B cell (primary cell): ENCODE measurements at regions not wholly inside any gene's neighbourhood (a gene's known extent, or its start where the extent isn't known, plus 50 kb on each side); places are given as distances from the start of the nearest gene placed in this dataset.

Experiments
- ATAC-seq: fragments of 200-7000 bp; cut with Tn5 transposase; one replicate; pipeline ENCODE4 v1.10.0; 2021; ENCODE audit warnings: low read depth, mild to moderate bottlenecking, moderate number of reproducible peaks, moderate library complexity
- CTCF ChIA-PET: fragments of 350-600 bp; sonication (Branson Sonifier 250); formaldehyde crosslinking; loops from one replicate; lab custom pipeline; 2021; ENCODE audit warnings: antibody characterized with exemption, inconsistent platforms; lab: Charles Lee
- POLR2A ChIA-PET: fragments of 350-600 bp; sonication (Branson Sonifier 250); formaldehyde crosslinking; loops from one replicate; lab custom pipeline; 2021; ENCODE audit warnings: antibody characterized with exemption; lab: Charles Lee
- DNase-seq: peaks from one replicate; pipeline ENCODE4 v3.0.0; 2013
- H2AFZ ChIP-seq: 2 replicates; pipeline ENCODE4 v1.6.1; 2012; ENCODE audit warnings: mild to moderate bottlenecking, low read depth, low read length; ENCODE audit not compliant: insufficient read depth, poor library complexity, severe bottlenecking
- H3K27ac ChIP-seq, 2 donors: 1 replicate in 1 of 2; 2 replicates in 1 of 2; pipeline ENCODE4 v1.5.1; 2012 to 2013; ENCODE audit warnings: low read length in 2 of 2, mild to moderate bottlenecking in 2 of 2, moderate library complexity in 1 of 2
- H3K27me3 ChIP-seq, 4 experiments: fragments of 200-600 bp in 1 of 4; sonication (generic) in 1 of 4; replicated peaks in 1 of 4; 1 replicate in 2 of 4; 2 replicates in 2 of 4; pipeline versions ENCODE4 v1.6.1 to v1.7.0; 2013 to 2016; ENCODE audit warnings: low read length in 3 of 4, mild to moderate bottlenecking in 2 of 4, mixed read lengths in 1 of 4, moderate library complexity in 1 of 4; ENCODE audit not compliant: insufficient read depth in 4 of 4, control insufficient read depth in 3 of 4; ENCODE audit errors: control extremely low read depth in 1 of 4
- H3K36me3 ChIP-seq, 2 experiments: replicated peaks in 1 of 2; 1 replicate in 1 of 2; 2 replicates in 1 of 2; pipeline versions ENCODE4 v1.6.1 to v1.7.1; 2013; ENCODE audit warnings: low read length in 1 of 2; ENCODE audit not compliant: insufficient read depth in 2 of 2, control insufficient read depth in 1 of 2; ENCODE audit errors: control extremely low read depth in 1 of 2, extremely low read depth in 1 of 2
- H3K4me1 ChIP-seq, 2 donors: fragments of 200-600 bp in 1 of 2; sonication (generic) in 1 of 2; 1 replicate in 1 of 2; 2 replicates in 1 of 2; pipeline versions ENCODE4 v1.5.1 to v1.6.1; 2013 to 2017; ENCODE audit warnings: low read length in 2 of 2; ENCODE audit not compliant: control insufficient read depth in 2 of 2, insufficient read depth in 2 of 2
- H3K4me2 ChIP-seq: replicated peaks from 2 replicates; pipeline ENCODE3; 2012; ENCODE audit warnings: mild to moderate bottlenecking, low read depth, low read length; ENCODE audit not compliant: poor library complexity, severe bottlenecking
- H3K4me3 ChIP-seq, 5 experiments: fragments of 200-600 bp in 1 of 5; sonication (generic) in 1 of 5; 1 replicate in 3 of 5; 2 replicates in 2 of 5; pipeline versions ENCODE4 v1.5.1 to v1.7.0; 2011 to 2016; ENCODE audit warnings: low read length in 4 of 5, mild to moderate bottlenecking in 4 of 5, low read depth in 2 of 5, control low read depth in 1 of 5, moderate library complexity in 1 of 5; ENCODE audit not compliant: insufficient read depth in 1 of 5; ENCODE audit errors: control extremely low read depth in 1 of 5, extremely low read depth in 1 of 5
- H3K79me2 ChIP-seq: fragments of 200-600 bp; sonication (generic); one replicate; pipeline ENCODE4 v1.6.0; 2016; ENCODE audit warnings: low read length; ENCODE audit not compliant: control insufficient read depth, insufficient read depth
- H3K9ac ChIP-seq: fragments of 200-600 bp; sonication (generic); 2 replicates; pipeline ENCODE4 v1.6.1; 2017; ENCODE audit warnings: mild to moderate bottlenecking, low read length, moderate library complexity
- H3K9me3 ChIP-seq, 3 donors: one replicate each; pipeline versions ENCODE4 v1.6.1 to v1.7.1; 2013; ENCODE audit warnings: low read length in 2 of 3; ENCODE audit not compliant: control insufficient read depth in 2 of 3, insufficient read depth in 1 of 3; ENCODE audit errors: control extremely low read depth in 1 of 3
- H4K20me1 ChIP-seq: 2 replicates; pipeline ENCODE4 v1.6.0; 2012; ENCODE audit warnings: mild to moderate bottlenecking, low read length; ENCODE audit not compliant: insufficient read depth, control insufficient read depth, poor library complexity, severe bottlenecking
- H3K27ac Mint-ChIP-seq: one replicate; pipeline ENCODE4 v1.8.0; 2021; ENCODE audit warnings: mixed read lengths
- H3K27me3 Mint-ChIP-seq: one replicate; pipeline ENCODE4 v1.8.0; 2021; ENCODE audit warnings: mixed read lengths
- H3K4me1 Mint-ChIP-seq: one replicate; pipeline ENCODE4 v1.8.0; 2021; ENCODE audit warnings: mixed read lengths
- H3K4me3 Mint-ChIP-seq: one replicate; pipeline ENCODE4 v1.8.0; 2021; ENCODE audit warnings: mixed read lengths
- H3K9me3 Mint-ChIP-seq: one replicate; pipeline ENCODE4 v1.8.0; 2022; ENCODE audit warnings: mixed read lengths; ENCODE audit not compliant: insufficient read depth
- EZH2 ChIP-seq: IDR thresholded peaks from 2 replicates; pipeline ENCODE4 v1.6.1; 2012; ENCODE audit warnings: borderline replicate concordance, low read depth, mild to moderate bottlenecking, moderate library complexity, low read length; ENCODE audit not compliant: insufficient read depth, poor library complexity, severe bottlenecking
- WGBS: methylation state at CpG from one replicate; pipeline ENCODE4 v1.1.5; 2013; ENCODE audit warnings: missing lambda C conversion rate; ENCODE audit not compliant: insufficient coverage; 5-methylcytosine and 5-hydroxymethylcytosine counted together
- intact Hi-C: fragments of 100-400 bp; cut with micrococcal nuclease; formaldehyde crosslinking; loops from one replicate; pipeline ENCODE4 v1.10.0; 2022
- TF ChIP-seq, protein P1 (sequence below): fragments of 200-600 bp; IDR thresholded peaks from one replicate; pipeline ENCODE4 v1.8.0; 2022; ENCODE audit warnings: antibody characterized with exemption, mild to moderate bottlenecking

DNA sequence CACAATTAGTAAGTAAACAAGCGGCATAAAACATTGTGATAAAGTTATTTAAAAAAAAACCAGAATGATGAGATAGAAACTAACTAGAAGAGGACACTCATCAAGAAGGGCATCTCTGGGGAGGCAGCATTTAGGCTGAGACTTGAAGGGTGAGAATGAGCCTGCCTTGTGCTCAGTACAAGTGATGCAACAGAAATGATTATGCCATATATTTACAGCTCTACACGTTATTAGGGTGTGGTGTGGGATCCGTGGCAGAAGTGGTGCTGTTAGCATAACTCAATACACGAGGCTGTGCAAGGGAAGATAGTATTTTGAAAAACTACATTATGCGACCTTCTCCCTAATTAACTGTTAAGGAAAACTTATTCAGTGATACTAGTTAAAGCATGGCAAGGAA lies 178.5 kb upstream of the ATF7IP start:
- Histone ChIP-seq H3K36me3 (no peaks in the 10 kb centered on the region), H2AFZ (no peak overlapping the region), H3K27ac (no peak overlapping the region), H3K4me1 (peaks cover 26% of the 10 kb centered on the region in 2 donors), H4K20me1 (no peaks in the 10 kb centered on the region), H3K4me3 (no peak overlapping the region), H3K4me2 (no peak overlapping the region), H3K27me3 (no peaks in the 10 kb centered on the region), H3K79me2 (no peaks in the 10 kb centered on the region), H3K9me3 (no peaks in the 10 kb centered on the region), H3K9ac (no peak overlapping the region)
- H3K27me3 Mint-ChIP-seq: peaks cover 2% of the 10 kb centered on the region
- DNase-seq: no peak
- WGBS: 70% methylated on average over 2 of the region's 5 CpGs
- TF ChIP-seq EZH2: no peak
- TF ChIP-seq, protein P1, sequence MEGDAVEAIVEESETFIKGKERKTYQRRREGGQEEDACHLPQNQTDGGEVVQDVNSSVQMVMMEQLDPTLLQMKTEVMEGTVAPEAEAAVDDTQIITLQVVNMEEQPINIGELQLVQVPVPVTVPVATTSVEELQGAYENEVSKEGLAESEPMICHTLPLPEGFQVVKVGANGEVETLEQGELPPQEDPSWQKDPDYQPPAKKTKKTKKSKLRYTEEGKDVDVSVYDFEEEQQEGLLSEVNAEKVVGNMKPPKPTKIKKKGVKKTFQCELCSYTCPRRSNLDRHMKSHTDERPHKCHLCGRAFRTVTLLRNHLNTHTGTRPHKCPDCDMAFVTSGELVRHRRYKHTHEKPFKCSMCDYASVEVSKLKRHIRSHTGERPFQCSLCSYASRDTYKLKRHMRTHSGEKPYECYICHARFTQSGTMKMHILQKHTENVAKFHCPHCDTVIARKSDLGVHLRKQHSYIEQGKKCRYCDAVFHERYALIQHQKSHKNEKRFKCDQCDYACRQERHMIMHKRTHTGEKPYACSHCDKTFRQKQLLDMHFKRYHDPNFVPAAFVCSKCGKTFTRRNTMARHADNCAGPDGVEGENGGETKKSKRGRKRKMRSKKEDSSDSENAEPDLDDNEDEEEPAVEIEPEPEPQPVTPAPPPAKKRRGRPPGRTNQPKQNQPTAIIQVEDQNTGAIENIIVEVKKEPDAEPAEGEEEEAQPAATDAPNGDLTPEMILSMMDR: no peak
- CTCF ChIA-PET: interaction anchor here (0.6 to 4.8 kb wide), 11 partner anchors 9 to 472 kb away, joined by 3 to 76 read pairs (median 10); no protein-coding TSS in a partner anchor
- POLR2A ChIA-PET: no interaction called here
- no peak overlapping the region for H3K4me3 Mint-ChIP-seq
- no peak for ATAC-seq
- H3K4me1 Mint-ChIP-seq: peaks cover 34% of the 10 kb centered on the region
- H3K9me3 Mint-ChIP-seq: no peaks in the 10 kb centered on the region
- intact Hi-C loops: loop anchor here (2.0 kb wide), 1 partner anchor 180 kb away; no protein-coding TSS in a partner anchor
- no peak overlapping the region for H3K27ac Mint-ChIP-seq

DNA sequence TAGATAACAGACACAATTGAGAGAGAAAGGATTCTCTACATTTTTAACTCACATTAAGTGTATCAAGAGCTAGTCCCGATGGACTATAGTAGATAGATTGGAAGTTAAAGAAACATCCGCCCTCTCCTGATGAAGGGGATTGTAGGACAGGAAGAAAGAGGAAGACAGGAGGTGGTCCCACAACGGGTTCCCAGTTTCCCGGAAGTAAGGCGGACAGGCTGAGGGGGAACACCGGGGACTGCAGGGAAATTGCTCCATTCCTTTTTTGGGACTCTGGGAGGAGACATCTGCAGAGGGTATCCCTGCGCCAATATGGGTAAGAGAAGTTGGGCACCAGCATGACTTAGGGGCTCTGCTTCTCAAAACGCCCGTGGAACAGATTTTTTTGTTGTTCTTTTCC lies 177.5 kb upstream of the ATF7IP start:
- no peak for ATAC-seq
- no peaks in the 10 kb centered on the region for H3K79me2 ChIP-seq
- H2AFZ ChIP-seq: no peak overlapping the region
- no peaks in the 10 kb centered on the region for H3K9me3 ChIP-seq
- no peak overlapping the region for H3K27ac ChIP-seq
- H4K20me1 ChIP-seq: no peaks in the 10 kb centered on the region
- Mint-ChIP-seq H3K4me3 (no peak overlapping the region), H3K4me1 (peaks cover 35% of the 10 kb centered on the region), H3K9me3 (no peaks in the 10 kb centered on the region), H3K27me3 (peaks cover 2% of the 10 kb centered on the region), H3K27ac (no peak overlapping the region)
- H3K4me3 ChIP-seq: no peak overlapping the region
- no peak for TF ChIP-seq EZH2
- TF ChIP-seq, protein P1: no peak
- CTCF ChIA-PET: interaction anchor here (1.8 kb wide), 1 partner anchor 18 kb away, joined by 4 read pairs; no protein-coding TSS in a partner anchor
- POLR2A ChIA-PET: no interaction called here
- H3K27me3 ChIP-seq: no peaks in the 10 kb centered on the region
- intact Hi-C loops: loop anchor here (2.0 kb wide), 1 partner anchor 179 kb away; no protein-coding TSS in a partner anchor
- DNase-seq: no peak
- 100% methylated on average over 5 of the region's 9 CpGs for WGBS
- no peak overlapping the region for H3K4me2 ChIP-seq
- H3K4me1 ChIP-seq: peaks cover 27 to 28% of the 10 kb centered on the region in 2 donors
- H3K36me3 ChIP-seq: no peaks in the 10 kb centered on the region
- no peak overlapping the region for H3K9ac ChIP-seq
